Suprapubic skin (tissue), 4 donors: ENCODE measurements at regions not wholly inside any gene's neighbourhood (a gene's known extent, or its start where the extent isn't known, plus 50 kb on each side); places are given as distances from the start of the nearest gene placed in this dataset.
"Not testable (repeated sequence)": the region's sequence is repeated elsewhere in the genome, so short reads cannot be mapped to it uniquely, and the experiment has no call there.

Experiments
- CTCF ChIP-seq, 2 donors: fragments of 200-600 bp in 1 of 2; fragments of 450-650 bp in 1 of 2; sonication (generic) in 1 of 2; IDR thresholded peaks; one replicate each; pipeline ENCODE4 v1.5.1; 2016 to 2019; ENCODE audit warnings: antibody characterized with exemption in 2 of 2, mild to moderate bottlenecking in 1 of 2, moderate library complexity in 1 of 2
- EP300 ChIP-seq: sonication (generic); formaldehyde crosslinking; IDR thresholded peaks from one replicate; pipeline ENCODE4 v1.6.1; 2017; ENCODE audit warnings: antibody characterized with exemption
- POLR2A ChIP-seq, 2 donors: fragments of 450-650 bp; IDR thresholded peaks; one replicate each; pipeline ENCODE4 v1.6.1; 2017; ENCODE audit warnings: antibody characterized with exemption in 2 of 2, mild to moderate bottlenecking in 2 of 2, moderate library complexity in 2 of 2
- POLR2AphosphoS5 ChIP-seq, 3 donors: sonication (generic); formaldehyde crosslinking; IDR thresholded peaks; one replicate each; pipeline ENCODE4 v1.6.1; 2017; ENCODE audit warnings: antibody characterized with exemption in 3 of 3

- not testable (repeated sequence) for TF ChIP-seq CTCF (IDR thresholded peaks at IDR 0.05); POLR2A (IDR thresholded peaks at IDR 0.05); POLR2AphosphoS5 (IDR thresholded peaks at IDR 0.05); EP300
Observed at GRCh38 chr21:9010121-9010795, 1511.1 kb upstream of the TPTE start.
